Stimulated activated CD4-positive, alpha-beta T cell treated with anti-CD3 and anti-CD28 coated beads, TNF-alpha, amount 100 ng/mL, for 1 hour (primary cell): ENCODE measurements at regions not wholly inside any gene's neighbourhood (a gene's known extent, or its start where the extent isn't known, plus 50 kb on each side); places are given as distances from the start of the nearest gene placed in this dataset.

Experiments
- DNase-seq, 3 donors: peaks; one replicate each; pipeline ENCODE4 v3.0.0-alpha.2; 2020; ENCODE audit warnings: low read depth in 3 of 3, low spot score in 1 of 3

DNA sequence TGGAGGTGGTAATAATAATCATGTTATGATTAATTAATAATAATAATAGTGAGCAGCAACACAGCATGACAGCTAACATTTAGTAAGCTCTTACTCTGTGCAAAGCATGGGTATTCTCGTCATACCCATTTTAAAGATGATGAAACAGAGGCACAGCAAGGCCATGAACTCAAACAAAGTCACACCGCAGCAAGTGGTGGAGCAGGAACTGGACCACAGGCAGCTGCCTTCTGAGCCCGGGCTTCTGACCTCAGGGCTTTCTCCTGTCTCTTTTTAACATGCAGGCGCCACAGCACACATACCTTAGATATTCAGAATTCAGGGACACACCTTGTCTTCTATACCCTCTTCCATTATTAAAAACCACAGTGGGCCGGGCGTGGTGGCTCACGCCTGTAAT is 50.7 kb upstream of the SPATA12 start:
- DNase-seq, result no peak

DNA sequence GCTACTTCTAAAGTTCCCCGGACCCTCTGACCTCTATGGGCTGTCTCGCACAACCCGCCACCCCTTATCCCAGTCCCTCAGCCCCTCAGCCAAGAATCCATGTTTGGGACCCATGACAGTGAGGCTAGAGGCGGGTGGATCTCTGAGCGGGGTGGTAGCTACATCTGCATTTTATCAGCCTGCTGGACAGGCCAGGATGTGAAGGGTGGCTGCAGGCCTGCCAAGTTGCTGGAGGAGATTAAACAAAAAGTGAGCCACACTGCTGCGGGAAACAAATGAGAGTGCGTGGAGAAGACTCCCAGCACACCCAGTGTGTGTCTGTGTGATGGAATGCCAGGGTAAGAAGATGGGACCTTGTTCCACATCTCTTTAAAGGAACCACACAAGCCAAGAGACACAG is 51.1 kb upstream of the SPATA12 start:
- DNase-seq, result no peak

DNA sequence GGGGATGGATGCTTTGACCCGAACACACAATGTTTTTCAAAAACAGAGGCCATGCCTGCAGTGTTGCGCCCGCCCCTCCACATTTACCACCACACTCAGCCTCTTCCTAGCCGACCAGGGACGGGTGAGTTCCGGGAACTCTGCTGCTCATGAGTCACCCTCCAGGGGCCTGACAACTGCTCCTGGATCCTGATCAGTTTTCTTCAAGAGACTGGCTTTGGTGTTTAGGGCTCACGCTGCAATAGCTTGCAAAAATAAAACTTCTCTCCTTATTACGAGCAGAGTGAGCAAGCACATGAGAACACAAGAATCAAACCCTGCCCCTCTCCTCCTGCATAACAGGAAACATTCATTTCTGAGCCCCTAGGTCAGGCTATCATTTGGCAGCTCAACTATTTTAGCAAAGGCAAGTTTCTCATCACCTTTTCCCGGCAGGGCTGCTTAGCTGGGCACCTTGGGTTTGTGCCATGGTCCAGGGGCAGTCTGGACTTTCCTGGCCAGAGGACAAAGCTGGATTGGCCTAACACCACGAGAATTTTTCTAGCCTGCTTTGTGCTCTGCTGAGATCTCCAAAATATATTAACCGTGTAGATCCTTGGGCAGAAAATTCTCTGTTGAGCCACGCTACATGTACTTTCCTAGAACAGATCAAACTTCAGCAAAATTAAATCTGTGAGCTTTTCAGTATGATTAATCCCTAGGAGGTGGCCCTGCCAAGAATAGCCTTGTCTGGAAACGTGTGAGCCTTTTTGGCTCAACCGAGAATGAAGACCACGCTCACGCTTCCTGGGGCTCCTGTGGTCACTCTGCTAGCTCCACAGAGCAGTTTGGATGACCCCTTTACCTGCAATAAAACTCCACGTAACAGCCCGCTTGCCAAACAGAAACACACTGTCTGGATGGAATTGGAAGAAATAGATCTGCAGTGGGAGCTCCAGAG is 52.7 kb upstream of the SPATA12 start:
- no peak for DNase-seq

DNA sequence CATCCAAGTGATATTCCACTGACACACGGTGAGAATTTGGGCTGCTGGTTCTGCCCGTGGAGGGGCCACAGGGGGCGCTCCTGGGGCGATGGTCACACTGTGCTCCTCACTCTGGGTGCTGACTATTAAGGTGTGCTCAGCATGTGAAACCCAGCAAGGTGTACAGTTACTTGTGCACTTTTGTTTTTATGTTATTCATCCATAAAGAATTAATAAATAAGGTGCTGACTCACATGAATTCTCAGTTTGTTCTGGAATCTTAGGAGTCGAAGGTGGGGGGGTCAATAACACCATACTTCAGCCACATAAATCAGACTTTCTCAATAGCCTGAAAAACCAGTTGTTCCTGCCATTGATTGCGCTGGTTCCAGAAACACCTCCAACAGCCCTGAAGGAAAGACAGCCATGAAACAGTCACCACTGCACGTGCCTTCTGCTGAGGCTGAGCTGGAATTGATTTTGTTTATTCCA is 53.5 kb upstream of the SPATA12 start:
- no peak for DNase-seq

DNA sequence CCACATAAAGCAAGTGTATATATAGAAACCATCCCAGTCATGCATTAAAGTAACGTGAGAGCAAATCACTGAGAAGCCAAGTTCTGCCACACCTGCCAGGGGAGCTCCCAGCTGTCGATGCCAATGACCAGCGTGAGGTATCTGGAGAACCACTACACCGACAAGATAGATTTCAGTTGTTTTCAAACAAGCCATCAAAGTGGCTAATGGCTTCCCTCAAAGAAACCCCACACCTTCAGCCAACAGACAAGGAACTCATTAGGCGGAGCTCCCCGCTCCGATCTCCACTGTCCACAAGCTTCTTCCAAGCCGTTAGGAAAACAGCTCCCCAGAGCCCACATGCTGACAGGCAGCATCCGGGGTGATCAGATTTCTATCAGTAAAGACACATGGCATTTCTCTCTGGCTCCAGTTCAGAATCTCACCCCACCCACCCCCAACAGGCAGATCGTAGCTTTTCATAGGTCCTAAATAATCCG is 54.2 kb upstream of the SPATA12 start:
- DNase-seq, result no peak

DNA sequence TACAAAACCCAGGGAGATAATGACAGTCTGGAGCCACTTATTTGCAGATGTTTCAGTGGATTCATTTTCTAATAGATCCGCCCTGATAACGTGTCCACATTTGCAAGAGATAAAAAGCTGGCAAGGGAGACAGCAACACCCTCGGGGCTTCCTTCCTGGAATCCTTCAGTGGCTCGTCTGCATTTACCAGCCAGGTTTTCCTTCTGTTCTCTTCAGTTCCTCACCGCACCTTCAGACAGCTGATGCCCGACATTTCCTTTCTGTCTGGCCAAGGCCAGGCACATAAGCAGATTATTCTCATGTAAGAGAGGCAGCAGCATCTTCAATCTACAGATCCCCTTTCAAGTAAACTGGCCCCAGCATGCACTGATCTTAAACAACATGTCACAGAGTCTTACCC is 56.2 kb upstream of the SPATA12 start:
- no peak for DNase-seq

DNA sequence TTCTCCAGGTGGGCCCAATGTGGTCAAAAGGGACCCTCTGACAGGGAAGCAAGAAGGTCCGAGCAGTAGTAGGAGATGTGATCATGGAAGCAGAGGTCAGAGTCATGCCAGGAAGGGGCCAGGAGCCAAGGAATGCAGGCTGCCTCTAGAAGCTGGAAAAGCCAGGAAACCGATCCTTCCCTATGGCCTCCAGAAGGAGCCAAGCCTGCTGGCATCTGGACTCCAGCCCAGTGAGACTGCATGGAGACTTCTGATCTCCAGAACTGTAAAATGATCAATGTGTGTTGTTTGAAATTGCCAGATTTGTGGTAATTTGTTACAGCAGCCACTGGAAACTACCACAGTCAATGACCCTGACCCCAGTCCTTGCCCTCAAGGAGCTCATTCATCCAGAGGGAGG is 56.8 kb upstream of the SPATA12 start:
- no peak for DNase-seq

DNA sequence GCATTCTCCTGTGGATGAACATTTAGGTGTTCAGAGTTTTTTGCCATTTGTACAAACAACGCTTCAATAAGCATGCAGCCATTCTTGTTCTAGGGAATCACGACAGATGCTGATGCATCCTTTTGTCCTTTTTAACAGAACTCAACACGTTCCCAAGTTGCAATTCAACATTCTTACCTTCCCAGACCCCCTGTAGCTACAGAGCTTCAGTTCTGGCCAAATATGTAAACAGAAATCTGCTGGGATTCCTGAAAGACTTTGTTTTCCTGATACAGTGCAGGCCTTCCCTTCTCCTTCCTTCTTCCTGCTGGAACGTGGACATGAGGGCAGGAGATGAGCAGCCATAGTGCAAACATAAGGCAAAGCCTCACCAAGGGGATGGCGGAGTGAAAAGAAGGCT is 59.1 kb upstream of the SPATA12 start:
- no peak for DNase-seq

DNA sequence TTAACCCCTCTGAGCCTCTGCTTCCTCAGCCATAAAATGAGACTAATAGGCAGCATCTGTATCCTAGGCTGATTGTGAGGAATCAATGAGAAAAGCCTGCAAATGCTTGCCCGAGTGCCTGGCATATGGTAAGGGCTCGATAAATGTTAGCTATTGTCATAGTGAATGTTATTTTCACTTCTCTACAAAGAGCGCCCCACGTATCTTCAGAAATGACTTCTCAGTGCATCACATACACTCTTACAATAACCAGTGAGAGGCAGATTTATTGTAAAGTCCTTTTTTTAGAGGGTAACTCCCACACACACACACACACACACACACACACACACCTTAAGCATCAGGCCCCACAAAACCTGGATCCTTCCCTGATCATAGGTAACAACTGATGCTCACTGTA is 60.5 kb upstream of the SPATA12 start:
- no peak for DNase-seq

DNA sequence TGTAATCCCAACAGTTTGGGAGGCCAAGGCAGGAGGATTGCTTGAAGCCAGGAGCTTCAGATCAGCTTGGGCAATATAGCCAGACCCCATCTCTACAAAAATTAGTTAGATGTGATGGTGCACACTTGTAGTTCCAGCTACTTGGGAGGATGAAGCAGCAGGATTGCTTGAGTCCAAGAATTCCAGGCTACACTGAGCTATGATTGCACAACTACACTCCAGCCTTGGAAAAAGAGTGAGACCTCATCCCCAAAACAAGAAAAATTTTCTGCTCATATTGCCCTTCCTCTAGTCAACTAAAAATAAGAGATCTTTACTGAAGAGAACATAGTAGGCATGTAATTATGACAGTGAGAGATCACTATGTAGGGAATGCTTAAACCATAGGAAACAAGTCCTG is 60.9 kb upstream of the SPATA12 start:
- no peak for DNase-seq

DNA sequence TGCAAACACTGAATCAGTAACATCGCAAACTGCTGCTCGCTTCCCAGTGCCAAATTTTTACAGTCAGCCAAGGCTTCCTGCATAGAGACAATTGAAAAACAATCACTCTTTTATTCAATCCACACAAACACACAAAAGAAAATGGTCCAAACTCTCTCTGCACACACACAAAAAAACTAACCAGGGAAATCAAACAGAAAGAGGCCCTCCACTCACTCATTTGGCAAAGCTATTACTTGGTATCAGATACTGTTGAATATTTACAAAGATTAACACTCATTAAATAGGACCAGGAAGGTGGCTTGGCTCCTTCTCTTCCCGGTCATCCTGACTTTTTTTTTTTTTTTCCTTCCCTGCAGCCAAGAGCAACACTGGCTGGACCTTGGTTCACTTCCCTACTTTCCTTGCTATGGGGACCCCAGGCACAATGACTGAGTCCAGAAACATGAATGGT is 62.4 kb upstream of the SPATA12 start:
- DNase-seq, result no peak

DNA sequence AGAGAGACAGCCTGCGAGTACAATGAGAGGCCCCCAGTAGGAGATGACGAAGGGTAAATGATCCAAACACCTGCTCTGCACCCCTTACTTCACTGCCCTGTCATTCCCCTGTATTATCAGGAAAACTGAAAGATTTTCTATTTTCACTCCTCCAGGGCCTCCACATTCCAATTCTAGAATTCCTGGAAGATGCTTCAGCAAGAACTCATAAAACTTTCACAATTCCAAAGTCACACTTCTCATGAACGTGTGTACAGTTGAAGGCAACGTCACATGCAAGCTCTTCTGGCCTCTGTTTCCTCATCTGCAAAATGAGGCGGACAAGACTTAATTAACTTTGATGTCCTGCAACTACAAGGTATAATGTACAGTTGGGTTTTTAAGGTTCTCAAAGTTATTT is 62.8 kb upstream of the SPATA12 start:
- DNase-seq, result no peak

DNA sequence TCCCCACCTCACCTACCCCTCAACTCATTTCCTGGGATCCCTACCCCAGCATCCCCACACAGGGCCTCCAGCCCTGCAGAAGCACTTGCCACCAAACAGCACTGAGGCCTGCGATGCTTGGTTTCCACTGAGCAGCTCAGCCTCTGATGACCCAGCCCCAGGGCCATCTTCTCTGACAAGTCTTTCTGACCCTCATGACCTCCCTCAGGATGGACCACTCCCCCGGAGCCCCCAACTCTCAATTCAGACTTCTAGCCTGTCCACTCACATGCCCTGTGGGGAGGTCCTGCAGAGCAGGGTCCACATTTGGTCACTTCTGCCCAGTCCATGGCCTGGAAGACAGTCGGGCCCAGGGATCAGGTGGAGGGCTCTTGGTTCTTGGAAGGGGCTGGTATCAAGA is 63.4 kb upstream of the SPATA12 start:
- DNase-seq, result no peak

DNA sequence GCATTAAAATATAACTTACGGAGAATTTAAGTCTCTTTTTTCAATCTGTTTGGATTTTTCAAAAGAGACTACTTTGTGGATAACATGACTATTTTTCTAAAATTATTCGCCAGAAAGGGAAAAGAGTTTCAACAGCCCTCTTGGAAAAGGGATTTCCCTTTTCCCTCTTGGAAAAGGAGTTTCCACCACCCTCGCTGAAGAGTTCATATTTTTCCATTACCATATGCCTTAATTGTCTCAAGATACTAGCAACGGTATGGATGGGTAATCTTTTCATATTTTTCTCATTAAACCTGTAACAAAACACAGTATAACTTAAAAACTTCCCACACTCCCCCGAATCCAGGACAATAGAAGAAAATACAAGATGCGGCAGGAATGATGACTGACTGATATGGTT is 66.1 kb upstream of the SPATA12 start:
- no peak for DNase-seq

DNA sequence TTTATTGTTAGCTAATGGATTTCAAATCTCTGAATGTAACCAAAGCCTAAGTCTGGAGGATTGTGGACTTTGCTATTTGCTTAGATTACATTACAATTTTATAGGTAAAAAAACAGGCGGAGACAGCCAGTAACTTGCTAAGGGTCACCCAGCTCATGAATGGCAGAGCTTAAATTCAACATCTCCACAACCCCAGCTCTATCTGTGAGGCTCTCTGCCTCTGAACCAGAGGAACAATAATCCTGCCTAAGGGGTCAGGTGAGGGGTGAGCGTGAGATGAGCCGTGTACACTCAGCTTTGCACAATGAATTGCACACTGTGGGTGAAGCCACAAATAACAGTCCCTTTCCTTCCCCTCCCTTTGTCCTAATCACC is 69.8 kb upstream of the SPATA12 start:
- no peak for DNase-seq

DNA sequence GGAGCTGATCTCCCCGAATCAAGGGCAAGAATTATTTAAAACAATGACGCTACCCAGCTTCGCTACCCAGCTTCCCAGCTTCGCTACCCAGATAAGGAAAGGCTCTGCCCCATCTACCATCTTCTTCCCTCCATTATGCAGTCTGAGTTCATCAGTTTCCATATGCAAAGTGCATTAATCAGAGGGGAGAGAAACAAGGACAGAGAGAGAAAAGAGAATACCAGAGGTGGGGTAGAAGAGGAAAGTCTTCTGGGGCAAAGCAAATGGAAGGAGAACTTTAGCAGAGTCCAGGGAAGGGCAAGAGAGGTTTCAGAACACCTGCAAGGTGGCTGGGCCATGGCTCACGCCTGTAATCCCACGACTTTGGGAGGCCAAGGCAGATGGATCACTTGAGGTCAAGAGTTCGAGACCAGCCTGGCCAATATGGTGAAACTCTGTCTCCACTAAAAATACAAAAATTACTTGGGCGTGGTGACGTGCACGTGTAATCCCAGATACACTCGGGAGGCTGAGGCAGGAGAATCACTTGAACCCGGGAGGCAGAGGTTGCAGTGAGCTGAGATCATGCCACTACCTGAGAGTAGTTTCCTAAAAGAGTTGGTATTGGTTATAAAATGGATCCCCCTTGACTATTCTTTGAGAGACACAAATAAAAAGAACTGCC is 70.4 kb upstream of the SPATA12 start:
- no peak for DNase-seq

DNA sequence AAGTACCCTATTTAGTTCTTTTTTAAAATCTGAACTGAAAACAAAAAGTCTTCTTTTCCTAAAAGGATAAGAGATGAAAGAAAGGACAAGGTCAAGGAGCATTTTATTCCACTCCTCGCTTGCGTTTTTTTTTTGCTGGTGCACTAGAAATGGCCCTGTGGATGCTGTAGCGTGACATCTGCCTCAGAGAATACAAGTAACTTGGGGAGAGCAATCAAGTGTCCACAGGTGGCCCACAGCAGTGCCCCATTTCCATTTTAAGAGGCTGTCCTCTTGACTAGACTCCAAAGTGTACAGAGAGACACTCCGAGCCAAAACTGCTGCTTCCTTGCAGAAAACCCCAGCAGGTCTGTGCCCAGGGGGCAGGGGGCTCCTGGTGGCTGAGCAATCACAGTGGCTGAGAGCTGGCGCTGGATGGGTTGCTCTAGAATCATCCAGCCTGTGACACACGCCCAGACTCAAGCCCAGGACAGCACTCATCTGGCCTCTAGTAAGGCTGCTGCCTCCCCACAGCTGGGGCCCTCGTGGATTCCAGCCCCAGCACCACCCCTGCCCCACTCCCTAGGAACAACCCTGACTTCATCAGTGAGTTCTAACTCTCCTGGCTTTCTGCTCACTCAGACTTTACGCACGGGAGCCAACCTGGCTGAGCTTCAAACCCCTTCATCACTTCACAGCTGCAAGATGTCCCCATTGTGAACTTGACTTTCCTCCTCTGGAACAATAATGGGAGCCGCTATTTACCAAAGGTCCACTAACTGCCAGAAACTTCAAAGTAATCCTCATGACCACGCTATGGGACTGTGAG is 71.1 kb upstream of the SPATA12 start:
- DNase-seq, result no peak

DNA sequence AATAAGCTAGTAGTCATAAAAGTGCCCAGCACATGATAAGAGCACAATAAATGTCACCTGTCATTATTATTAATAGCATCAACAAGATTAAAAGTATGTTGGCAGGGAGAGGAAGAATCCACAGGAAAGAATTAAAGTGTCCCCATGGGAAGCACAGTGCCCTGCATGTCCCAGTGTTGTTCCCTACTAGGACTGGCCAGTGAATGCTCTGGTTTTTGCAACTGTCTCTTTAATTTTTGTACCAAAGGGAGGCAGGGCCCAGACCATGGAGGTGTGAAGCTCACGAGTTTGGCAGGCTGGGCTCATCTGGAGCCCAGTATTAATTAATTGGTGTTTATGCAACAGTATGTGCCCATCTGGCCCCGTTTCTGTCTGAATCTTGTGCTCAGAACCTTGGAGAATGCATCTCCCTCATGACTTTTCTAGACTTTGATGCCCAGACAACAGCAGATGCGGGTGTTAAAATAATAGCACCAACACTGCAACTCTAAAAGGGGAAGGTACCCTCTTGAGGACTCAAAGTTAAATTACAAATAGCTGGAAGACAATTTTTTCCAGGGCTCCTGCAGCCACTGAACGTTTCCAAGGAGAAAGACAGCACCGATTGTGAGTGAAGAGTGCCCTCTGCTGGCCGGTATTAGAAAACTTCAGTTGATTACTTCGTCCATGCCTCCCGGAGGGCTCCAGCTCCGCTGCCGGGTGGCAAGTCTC is 71.9 kb upstream of the SPATA12 start:
- peak; percentile 27 to 54 (median 50) for DNase-seq

DNA sequence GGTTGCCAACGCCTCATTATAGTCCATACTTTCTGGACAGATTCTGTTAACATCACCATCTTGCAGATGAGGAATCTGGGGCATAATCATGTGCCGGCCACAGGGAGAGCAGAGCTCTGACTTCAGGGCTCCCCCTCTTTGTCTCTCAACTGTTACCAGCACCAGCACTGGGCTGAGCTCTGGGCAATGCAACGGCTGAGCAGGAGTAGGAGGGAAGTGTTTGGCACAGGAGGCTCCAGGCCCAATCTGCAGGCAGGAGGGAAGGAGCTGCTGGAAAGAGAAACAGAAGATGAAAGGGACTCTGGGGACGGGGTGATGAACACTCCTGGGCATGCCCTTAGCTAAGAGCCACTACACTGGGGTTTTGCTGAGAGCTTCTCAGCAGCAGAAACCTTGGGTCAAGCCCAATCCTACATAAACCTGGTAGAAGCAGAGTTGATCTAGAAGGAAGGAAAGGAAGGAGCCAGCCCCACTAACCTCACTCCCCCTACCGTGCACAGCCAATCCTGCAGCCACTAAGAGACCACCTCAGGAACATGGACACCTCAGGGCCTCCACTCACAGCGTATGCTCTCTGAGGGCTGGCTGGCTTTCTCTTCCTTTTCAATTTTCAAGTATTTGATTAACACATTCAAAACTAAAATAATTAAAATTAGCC is 73.1 kb upstream of the SPATA12 start:
- DNase-seq, result no peak

DNA sequence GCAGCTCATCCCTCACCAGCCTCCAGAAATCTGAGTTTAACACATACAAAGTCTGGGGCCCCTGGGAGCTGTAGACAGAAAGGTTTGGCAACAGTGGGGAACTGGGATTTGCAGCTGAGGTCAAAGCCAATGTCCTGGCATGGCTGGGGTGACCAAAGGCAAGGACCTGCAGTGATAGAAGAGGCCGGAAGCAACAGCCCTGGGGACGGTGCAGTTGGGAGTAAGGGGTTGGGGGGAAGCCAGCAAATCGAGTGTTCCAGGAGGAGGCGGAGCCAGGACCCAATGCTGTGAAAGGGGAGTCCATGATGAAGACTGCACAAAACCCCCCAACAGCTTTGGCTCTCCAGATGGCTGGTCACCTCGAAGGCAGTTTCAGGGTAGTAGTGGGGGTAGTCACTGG is 74.1 kb upstream of the SPATA12 start:
- no peak for DNase-seq
